ELR (cell line): ENCODE measurements at regions not wholly inside any gene's neighbourhood (a gene's known extent, or its start where the extent isn't known, plus 50 kb on each side); places are given as distances from the start of the nearest gene placed in this dataset.
"Not testable (repeated sequence)": the region's sequence is repeated elsewhere in the genome, so short reads cannot be mapped to it uniquely, and the experiment has no call there.

ENCODE experiments used
- DNase-seq: peaks from one replicate; pipeline ENCODE4 v3.0.0-alpha.2; 2015; ENCODE audit warnings: low read depth

DNA sequence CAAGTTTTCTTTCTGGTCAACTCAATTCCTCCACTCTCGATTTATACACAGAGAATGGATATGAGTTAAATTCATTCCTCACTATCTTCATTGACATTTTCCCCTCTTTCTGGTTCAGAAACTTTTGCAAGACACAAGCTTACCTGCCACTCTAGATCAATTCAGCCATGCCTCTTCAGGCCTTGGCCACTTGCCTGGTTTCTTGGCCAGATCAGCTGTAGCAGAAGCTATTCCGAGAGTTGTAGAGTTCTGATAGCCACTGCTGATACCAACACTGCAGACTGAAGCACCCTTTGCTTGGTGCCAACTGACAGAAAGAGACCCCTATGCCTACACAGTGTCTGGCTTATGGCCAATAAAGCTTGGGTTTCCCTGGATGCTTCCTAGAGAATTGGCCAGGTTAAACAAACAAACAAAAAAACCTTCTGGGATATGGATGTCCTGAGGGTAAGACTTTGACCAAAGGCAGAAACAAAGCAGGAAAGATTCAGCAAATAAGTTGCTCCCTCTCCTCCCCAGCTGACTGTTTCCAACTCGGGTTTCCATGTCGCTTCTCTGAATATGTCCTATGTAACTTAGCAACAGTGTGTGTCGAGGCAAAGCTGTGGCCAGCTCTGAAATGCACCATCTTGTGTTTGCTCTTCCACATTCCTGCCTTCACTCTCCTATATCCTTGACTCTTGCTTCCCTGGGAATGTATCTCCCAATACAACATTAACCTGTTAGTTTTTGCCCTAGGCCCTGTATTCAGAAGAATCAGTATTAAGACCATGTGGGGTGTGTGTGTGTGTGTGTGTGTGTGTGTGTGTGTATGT lies 521.6 kb downstream of the EPHA3 start:
- no peak for DNase-seq

DNA sequence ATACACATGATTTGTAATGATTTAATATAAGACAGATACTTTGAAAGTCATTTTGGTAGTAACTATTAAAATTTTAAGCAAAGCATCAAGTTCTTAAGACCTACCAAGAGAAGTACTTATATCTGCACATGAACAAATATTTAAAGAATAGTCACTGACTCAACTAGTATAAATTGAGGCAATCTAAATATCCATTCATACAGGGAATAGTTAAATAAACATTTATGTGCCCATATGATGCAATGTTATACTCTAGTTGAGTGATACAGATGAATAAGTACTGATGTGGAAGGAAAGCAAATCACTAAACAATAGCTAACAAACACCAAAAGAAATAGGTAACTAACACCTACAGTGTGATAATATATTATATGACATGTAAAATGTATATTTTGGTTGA lies 527.7 kb downstream of the EPHA3 start:
- DNase-seq, result no peak

DNA sequence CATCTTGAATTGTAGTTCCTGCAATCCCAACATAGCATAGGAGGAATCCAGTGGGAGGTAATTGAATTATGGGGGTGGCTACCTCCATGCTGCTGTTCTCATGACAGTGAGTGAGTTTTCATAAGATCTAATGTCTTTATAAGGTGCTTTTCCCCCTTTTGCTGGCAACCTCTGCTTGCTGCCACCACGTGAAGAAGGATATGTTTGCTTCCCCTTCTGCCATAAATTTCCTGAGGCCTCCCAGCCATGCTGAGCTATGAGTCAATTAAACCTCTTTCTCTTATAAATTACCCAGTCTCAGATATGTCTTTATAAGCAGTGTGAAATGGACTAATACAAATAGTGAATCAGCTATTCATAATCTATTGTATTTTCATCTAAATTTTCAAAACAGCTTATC lies 537.3 kb downstream of the EPHA3 start:
- DNase-seq, result no peak

DNA sequence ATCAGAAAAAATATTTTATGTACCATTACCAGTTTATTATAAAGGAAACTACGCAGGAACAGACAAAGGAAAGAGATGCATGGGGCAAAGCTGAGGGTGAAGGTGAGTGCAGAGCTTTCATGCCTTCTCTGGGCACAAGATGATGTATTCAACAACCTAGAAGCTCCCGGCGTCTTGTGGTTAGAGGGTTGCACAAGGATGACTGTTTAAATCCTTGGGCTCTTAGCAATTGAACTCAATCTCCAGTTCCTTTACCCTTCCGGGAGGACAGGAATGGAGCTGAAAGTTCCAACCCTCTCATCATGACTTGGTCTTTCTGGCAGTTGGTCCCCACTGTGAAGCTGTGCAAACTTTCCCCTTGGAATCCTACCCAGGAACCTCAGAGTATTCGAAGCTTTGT lies 542.0 kb downstream of the EPHA3 start:
- DNase-seq, result no peak

DNA sequence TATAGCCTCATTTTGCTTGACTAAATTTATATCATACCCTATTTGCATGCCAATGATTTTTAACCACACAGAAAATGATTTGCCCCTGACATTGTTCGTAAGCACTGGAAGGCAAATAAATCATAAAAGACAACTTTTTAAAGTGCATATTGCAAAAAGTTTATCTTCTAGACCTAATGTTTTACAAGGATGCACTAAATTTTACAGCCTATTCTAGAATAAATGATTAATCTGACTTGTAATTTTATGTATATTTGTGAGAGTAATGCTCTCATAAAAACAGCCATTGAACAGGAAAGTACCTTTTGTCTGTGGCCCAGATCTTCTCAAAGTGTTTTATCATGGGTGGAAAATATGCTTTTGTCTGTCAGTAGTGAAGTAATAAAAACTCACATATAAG lies 546.6 kb downstream of the EPHA3 start:
- DNase-seq, result no peak

DNA sequence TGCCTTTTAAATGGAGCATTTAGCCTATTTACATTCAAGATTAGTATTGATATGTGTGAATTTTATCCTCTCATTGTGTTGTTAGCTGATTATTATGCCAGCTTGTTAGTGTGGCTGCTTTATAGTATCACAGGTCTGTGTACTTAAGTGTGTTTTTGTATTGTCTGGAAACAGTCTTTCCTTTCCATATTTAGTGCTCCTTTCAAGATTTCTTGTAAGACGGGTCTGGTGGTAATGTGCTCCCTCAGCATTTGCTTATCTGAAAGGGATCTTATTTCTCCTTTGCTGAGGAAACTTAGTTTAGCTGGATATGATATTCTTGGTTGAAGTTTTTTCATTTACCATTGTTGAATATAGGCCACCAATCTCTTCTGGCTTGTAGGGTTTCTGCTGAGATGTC lies 549.0 kb downstream of the EPHA3 start:
- no peak for DNase-seq

DNA sequence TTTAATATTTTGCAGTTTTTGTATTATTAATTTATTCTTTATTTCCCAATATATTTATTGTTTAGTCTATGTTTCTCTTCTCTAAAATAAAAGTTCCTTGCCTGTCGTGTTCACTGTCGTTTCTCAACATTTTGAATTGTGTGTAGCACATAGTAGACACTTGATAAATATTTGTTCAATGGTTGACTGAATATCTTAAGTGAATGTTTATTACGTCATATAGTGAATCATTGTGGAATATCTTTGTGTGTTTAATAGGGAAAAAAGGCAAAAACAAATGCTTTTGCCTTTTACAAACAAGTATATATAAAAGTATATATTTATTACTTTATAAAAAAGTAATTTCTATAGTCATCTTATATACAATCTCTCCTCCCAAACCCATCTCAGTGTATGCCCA lies 572.3 kb downstream of the EPHA3 start:
- no peak for DNase-seq

DNA sequence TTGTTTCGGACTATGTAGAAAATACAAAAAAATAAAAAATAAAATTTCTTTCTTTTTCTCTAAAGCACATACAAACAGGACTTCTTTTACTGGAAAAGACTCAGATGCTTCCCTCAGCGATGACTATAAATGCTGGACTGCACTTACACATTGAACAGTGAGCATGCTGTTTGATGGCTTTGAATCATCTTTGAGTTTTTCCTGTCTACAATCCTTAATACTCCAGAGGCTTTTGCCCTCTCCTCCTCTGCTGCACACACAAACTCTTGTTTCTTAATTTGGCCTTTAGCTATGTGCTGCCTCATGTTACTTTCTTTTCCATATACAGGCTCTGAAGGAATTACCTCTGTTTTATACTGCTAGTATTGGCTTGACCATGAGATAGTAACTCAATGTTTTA lies 575.1 kb downstream of the EPHA3 start:
- no peak for DNase-seq

DNA sequence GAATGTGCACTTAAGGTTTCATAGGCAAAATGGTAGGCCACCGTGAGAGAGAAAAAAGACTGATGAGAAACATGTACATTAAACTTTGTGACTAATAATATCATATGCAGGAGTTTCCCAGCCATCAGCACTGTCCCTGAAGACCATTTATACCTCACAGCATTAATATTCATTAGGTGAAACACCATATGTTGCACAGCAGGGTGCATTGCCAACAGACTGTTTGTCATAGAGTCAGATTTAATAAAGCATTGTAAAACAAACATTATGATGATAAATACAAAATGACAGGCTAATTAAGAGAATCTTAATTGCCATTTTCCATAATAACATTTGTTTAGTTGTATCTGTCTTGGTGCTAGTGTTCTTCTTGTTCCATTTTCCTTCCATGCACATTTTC lies 578.3 kb downstream of the EPHA3 start:
- DNase-seq, result no peak

DNA sequence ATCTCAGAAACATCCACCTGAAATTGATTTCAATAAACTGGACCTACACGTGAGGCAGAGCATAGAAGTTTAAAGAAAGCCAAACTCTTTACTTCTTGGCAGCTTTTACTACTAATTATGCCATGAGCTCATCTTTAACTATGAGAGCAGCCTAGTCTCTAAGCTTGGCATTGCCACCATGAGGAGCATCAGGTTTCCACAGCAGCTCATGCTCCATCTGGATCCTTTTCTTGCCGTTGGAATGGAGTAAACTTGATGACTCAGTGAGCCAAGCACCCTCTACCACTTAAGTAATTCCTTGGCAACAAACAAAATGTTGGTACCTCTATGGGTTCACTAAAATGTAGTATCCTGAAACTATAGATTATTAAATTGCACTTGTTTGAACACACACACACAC lies 583.2 kb downstream of the EPHA3 start:
- DNase-seq, result no peak

DNA sequence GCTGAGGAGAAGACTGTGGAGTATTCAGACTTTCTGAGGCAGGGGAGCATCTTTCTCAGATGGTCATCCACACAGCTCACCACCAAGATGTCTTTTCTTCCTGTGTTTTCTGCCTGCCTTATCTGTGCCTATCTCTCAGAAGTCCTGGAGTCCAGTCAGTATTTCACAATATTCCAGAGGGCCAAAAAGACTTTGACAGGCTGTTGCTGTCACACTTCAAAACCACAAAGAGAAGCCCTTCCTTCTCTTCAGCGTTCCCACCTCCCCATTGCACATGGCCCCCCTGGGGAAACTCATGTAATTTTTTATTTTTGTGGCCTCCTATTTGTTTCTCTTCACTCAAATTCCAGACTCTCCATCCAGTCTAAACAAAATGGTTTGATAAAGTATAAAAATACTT lies 585.2 kb downstream of the EPHA3 start:
- no peak for DNase-seq

DNA sequence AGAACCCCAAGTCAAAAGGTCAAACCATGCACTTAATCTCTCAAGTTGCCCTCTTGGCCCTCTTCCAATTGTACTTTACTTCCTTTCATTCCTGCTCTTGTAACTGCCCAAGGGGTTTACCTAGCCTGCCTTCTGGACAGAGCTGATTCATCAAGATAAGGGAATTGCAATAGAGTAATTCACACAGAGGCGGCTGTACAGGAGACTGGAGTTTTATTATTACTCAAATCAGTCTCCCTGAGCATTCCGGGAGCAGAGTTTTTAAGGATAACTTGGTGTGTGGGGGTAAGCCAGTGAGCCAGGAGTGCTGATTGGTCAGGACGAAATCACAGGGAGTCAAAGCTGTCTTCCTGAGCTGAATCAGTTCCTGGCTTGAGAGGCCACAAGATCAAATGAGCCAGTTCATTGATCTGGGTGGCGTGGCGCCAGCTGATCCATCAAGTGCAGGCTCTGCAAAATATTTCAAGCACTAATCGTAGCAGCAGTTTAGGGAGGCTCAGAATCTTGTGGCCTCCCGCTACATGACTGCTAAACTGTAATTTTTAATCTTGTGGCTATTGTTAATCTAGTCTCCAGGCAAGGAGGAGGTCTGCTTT lies 590.0 kb downstream of the EPHA3 start:
- DNase-seq, result no peak

DNA sequence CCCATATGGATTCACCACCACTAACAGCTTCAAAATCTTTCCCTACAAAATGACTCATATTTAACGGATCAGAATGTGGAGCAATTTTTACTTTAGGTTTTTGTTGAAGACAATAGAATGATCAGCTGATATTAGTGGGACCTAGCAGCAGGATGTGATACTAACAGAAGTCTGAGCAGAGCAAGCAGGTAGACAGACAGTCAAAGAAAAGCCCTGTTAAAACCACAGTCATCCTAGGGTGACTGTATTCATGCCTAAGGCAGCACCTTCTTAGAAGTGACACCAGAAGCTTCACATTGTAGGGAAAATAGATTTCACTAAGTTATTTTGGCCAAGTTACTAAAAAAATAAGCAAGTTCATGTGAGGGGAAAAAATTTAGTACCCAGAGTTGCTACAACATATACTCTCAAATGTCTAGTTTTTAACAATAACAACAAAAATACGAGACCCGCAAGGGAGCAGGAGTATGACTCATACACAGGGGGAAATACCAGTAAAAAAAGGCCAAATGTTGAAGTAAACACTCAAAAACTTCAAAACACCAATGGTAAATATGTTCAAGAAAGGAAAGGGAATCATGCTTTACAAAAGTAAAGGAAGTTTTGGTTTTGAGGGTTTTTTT lies 590.9 kb downstream of the EPHA3 start:
- no peak for DNase-seq

DNA sequence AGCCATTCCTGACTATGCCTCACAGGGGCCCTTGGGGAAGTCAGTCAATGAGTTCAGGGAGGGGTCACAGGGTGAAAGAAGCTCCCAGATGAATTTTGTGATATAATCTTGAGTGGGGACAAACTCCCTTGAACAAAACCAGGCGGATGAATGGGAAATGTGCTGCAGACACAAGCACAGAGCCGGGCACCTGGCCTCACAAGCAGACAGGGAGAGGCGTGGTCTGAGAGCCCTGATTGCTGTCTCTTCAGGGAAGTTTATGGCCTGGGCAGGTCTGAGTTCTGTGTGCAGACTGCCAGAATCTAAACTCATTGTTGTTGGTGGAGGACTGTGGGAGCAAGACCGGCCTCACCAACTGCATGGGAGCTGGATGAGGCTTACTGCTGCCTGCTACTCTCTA lies 591.8 kb downstream of the EPHA3 start:
- DNase-seq, result no peak

DNA sequence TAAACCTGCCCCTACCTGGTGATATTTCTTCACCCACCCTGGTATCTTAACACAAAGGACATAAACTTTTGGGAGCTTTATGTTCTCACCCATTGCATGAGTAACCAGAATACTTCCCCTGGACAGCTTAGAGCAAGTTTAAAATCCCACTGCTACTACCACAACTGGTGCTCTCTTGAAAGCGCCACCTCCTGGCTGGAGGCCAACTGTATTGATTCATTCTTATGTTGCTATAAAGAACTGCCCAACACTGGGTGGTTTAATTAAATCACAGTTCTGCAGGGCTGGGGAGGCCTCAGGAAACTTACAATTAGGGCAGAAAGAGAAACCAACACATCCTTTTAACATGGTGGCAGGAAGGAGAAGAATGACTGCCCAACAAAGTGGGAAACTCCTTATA lies 592.4 kb downstream of the EPHA3 start:
- DNase-seq, result no peak

DNA sequence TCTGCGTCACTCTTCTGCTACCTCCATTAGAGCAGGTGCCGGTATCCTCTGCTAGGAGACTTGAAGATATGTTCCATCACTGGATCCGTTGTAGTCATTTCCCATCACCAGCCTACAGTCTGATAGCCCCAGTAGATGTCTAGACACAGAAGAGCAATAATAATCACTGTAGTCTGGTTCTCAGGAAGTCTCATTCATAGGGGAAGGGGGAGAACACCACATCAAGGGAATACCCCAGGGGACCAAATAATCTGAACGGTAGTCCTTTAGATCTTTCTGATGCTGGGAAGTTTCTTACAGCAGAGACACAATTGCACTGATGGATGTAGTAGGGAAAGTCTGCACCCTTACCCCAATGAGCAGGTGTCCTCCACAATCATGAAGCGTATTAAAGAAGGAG lies 595.0 kb downstream of the EPHA3 start:
- DNase-seq, result no peak

DNA sequence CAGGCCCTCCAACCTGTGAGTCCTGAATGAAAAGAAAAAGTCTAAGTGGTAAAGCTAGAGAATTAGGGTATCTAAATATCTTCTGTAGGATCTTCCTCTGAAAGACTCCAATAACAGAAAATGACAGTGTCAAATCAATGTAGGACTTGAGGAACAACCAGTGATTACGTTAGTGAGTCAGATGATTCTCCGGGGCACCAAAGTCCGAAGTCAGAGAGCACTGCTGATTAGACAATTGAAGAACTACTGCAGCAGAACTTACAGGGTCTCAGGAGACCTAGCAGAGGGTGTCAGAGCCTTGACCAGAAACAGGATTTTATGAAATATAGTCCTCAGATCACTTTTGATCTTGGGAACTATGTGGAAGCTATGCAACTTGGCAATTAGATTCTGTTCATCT lies 605.8 kb downstream of the EPHA3 start:
- DNase-seq, result no peak

DNA sequence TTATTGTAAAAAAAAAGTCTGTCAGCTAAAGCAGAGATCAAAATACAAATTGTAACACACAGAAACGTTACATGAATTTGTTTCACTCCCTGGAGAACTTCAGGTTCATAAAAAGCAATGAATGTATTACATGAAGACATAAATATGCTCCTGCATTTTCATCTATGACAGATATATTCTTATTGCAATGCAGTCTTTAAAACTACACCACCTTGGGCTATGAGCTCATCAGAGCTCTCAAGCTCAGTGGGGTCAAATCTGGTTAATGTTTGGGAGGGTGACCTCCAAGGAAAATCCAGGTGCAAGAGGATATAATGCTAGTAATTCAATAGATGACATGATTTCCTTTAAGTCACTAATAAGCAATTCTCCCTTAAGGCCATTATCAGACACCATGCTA lies 606.8 kb downstream of the EPHA3 start:
- no peak for DNase-seq

DNA sequence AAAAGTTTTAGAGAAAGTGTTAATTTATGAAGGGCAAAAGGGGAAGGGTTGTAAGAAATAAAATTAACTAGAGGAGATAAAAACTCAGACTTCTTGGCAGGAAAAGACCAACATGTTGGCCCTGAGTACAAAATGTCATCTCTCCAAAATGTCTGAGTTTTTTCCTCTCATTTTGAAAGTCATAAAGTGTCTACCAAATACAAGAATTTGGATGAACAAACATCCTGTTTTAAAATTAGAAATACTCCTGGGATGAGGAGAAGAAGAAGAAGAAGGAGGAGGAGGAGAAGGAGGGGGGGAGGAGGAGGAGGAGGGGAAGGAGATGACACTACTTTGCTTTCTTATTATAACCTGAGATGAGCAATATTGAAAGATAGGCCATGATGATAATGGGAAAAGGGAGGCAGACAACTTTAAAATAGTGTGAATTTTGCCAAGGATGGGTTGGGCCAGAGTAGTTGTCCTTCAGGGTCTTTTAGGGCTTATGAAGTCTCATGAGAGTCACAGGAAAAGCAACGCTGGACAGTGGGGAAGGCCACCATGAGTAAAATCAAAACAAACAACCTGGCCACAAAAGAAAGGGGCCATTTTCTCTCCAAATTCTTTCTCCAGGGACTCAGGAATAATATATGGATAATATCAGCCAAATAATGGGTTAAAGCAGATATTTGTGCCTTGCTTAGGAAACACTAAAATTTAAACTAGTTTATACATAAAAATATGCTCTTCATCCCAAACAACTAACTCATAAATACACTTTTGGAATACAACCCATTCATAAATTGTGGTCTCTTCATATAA lies 632.9 kb downstream of the EPHA3 start:
- no peak for DNase-seq

DNA sequence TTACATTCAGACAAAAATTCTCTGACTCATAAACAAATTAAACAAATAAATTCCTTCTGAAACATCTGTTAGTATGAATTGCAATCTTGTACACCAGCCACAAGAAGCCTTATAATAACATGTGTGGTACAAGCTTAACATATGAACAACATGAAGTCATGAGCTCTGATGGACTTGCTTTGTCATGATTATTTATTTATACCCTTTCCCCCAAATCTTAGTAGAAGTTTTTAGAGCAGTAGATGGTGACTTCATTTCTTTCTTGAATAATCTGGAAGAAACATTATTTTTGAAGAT lies 633.4 kb downstream of the EPHA3 start:
- no peak for DNase-seq

DNA sequence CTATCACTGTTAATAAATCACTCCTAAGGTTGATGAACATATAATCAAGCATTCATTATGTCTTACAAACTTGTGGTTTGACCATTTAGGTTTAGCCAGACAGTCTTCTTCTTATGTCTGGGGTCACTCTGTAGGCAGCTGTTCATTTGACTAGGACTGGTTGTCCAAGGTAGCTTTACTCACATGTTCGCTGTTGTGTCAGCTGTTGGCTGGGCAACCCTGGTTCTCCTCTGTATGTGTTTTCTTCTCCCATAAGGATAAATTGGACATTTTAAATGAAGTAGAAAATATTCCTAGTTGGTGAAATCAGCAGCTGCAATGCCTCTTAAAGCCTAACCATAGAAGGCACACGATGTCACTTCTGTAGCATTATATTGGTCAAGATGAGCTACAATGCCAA lies 635.1 kb downstream of the EPHA3 start:
- no peak for DNase-seq

DNA sequence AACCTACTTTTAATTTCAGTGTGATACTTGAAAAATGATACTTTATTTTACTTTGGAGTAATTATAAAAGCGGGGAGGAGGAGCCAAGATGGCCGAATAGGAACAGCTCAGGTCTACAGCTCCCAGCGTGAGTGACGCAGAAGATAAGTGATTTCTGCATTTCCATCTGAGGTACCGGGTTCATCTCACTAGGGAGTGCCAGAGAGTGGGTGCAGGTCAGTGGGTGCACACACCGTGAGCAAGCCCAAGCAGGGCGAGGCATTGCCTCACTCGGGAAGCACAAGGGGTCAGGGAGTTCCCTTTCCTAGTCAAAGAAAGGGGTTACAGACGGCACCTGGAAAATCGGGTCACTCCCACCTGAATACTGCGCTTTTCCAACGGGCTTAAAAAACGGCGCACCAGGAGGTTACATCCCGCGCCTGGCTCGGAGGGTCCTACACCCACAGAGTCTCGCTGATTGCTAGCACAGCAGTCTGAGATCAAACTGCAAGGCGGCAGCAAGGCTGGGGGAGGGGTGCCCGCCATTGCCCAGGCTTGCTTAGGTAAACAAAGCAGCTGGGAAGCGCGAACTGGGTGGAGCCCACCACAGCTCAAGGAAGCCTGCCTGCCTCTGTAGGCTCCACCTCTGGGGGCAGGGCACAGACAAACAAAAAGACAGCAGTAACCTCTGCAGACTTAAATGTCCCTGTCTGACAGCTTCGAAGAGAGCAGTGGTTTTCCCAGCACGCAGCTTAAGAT lies 640.3 kb downstream of the EPHA3 start:
- not testable (repeated sequence) for DNase-seq
